CD4-positive, alpha-beta T cell treated with Interleukin-1 beta for 1 hour (primary cell): ENCODE measurements at regions not wholly inside any gene's neighbourhood (a gene's known extent, or its start where the extent isn't known, plus 50 kb on each side); places are given as distances from the start of the nearest gene placed in this dataset.

Source experiments
- DNase-seq, 2 donors: peaks; one replicate each; pipeline ENCODE4 v3.0.0-alpha.2; 2020 to 2022

- DNase-seq, result no peak
Observed at GRCh38 chr3:61311044-61311443, 59.8 kb upstream of the FHIT start.

- DNase-seq, result no peak
Observed at GRCh38 chr3:61315871-61316270, 64.6 kb upstream of the FHIT start.

GRCh38 chr3:61323094-61323493 is 71.8 kb upstream of the FHIT start:
- DNase-seq, result no peak

- no peak for DNase-seq
Observed at GRCh38 chr3:61331929-61332552, 80.8 kb upstream of the FHIT start.

- no peak for DNase-seq
Observed at GRCh38 chr3:61333192-61333961, 82.1 kb upstream of the FHIT start.

- no peak for DNase-seq
Observed at GRCh38 chr3:61334783-61335182, 83.5 kb upstream of the FHIT start.

GRCh38 chr3:61340931-61341461 is 89.7 kb upstream of the FHIT start:
- DNase-seq, result no peak

GRCh38 chr3:61343543-61343942 is 92.3 kb upstream of the FHIT start:
- DNase-seq, result no peak

GRCh38 chr3:61345020-61345419 is 93.8 kb upstream of the FHIT start:
- no peak for DNase-seq

- no peak for DNase-seq
Observed at GRCh38 chr3:61347981-61348380, 96.7 kb upstream of the FHIT start.

GRCh38 chr3:61349717-61350116 is 98.5 kb upstream of the FHIT start:
- DNase-seq, result no peak

- no peak for DNase-seq
Observed at GRCh38 chr3:61350782-61351309, 99.6 kb upstream of the FHIT start.

- no peak for DNase-seq
Observed at GRCh38 chr3:61352306-61352705, 101.1 kb upstream of the FHIT start.

GRCh38 chr3:61353382-61353781 is 102.1 kb upstream of the FHIT start:
- no peak for DNase-seq

GRCh38 chr3:61354604-61355003 is 103.4 kb upstream of the FHIT start:
- no peak for DNase-seq

- DNase-seq, result no peak
Observed at GRCh38 chr3:61356685-61357084, 105.4 kb upstream of the FHIT start.

GRCh38 chr3:61357902-61358301 is 106.7 kb upstream of the FHIT start:
- no peak for DNase-seq

GRCh38 chr3:61358364-61358763 is 107.1 kb upstream of the FHIT start:
- peak; percentile 1 to 18 for DNase-seq

GRCh38 chr3:61360297-61360965 is 109.2 kb upstream of the FHIT start:
- DNase-seq, result no peak

GRCh38 chr3:61369678-61370077 is 118.4 kb upstream of the FHIT start:
- no peak for DNase-seq

- DNase-seq, result no peak
Observed at GRCh38 chr3:61371123-61371522, 119.9 kb upstream of the FHIT start.

- no peak for DNase-seq
Observed at GRCh38 chr3:61372723-61373122, 121.5 kb upstream of the FHIT start.

- DNase-seq, result no peak
Observed at GRCh38 chr3:61378311-61378710, 127.1 kb upstream of the FHIT start.
